SK-N-SH (cell line): ENCODE measurements at regions not wholly inside any gene's neighbourhood (a gene's known extent, or its start where the extent isn't known, plus 50 kb on each side); places are given as distances from the start of the nearest gene placed in this dataset.

ENCODE experiments used
- EZH2phosphoT487 ChIP-seq: fragments of 200-600 bp; sonication (generic); IDR thresholded peaks from 2 replicates; pipeline ENCODE4 v1.6.1; 2017; ENCODE audit warnings: low read depth, mixed run types, mild to moderate bottlenecking, antibody characterized with exemption, moderate library complexity, borderline replicate concordance
- NFIC ChIP-seq: IDR thresholded peaks from 2 replicates; pipeline ENCODE4 v1.4.0; 2012; ENCODE audit warnings: borderline replicate concordance
- RAD21 ChIP-seq: IDR thresholded peaks from 2 replicates; pipeline ENCODE4 v1.6.1; 2012; ENCODE audit warnings: mild to moderate bottlenecking, low read length
- SIN3A ChIP-seq: IDR thresholded peaks from 2 replicates; pipeline ENCODE4 v1.6.1; 2012; ENCODE audit warnings: low read depth, mild to moderate bottlenecking, low read length, moderate library complexity, borderline replicate concordance
- SMC3 ChIP-seq: IDR thresholded peaks from 2 replicates; pipeline ENCODE4 v1.6.1; 2012; ENCODE audit warnings: low read depth, low read length, improper control_type of control experiment
- YY1 ChIP-seq: IDR thresholded peaks from 2 replicates; pipeline ENCODE4 v1.4.0; 2012; ENCODE audit warnings: low read depth, mild to moderate bottlenecking
- TF ChIP-seq, protein P1 (sequence below): fragments of 200-600 bp; sonication (generic); IDR thresholded peaks from 2 replicates; pipeline ENCODE4 v1.6.1; 2017; ENCODE audit warnings: antibody characterized with exemption, mild to moderate bottlenecking, moderate library complexity
- TF ChIP-seq, protein P2 (sequence below): IDR thresholded peaks from 2 replicates; pipeline ENCODE4; 2012

DNA sequence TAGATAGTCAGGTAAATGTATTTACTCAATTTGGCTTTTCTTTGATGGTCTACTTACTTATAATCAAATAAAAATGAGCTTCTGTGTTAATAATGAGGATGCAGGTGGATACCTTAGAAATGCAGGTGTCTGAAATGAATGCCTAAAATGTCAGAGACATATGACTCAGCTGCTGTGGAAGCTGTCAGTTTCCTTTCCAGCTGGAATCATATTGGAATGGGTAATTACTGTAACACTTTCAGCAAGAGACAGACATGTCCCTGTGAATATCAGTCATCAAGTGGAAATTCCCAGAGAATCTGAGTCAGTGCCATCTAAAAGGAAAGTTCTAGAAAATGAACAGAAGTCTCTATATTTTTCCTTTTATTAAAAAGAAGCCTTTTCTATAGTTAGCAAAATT is 783.0 kb upstream of the AADAT start:
- TF ChIP-seq NFIC, result no peak
- no peak for TF ChIP-seq EZH2phosphoT487
- no peak for TF ChIP-seq SIN3A
- TF ChIP-seq, protein P1, sequence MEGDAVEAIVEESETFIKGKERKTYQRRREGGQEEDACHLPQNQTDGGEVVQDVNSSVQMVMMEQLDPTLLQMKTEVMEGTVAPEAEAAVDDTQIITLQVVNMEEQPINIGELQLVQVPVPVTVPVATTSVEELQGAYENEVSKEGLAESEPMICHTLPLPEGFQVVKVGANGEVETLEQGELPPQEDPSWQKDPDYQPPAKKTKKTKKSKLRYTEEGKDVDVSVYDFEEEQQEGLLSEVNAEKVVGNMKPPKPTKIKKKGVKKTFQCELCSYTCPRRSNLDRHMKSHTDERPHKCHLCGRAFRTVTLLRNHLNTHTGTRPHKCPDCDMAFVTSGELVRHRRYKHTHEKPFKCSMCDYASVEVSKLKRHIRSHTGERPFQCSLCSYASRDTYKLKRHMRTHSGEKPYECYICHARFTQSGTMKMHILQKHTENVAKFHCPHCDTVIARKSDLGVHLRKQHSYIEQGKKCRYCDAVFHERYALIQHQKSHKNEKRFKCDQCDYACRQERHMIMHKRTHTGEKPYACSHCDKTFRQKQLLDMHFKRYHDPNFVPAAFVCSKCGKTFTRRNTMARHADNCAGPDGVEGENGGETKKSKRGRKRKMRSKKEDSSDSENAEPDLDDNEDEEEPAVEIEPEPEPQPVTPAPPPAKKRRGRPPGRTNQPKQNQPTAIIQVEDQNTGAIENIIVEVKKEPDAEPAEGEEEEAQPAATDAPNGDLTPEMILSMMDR, result no peak
- no peak for TF ChIP-seq SMC3
- no peak for TF ChIP-seq YY1
- TF ChIP-seq RAD21, result no peak
- TF ChIP-seq, protein P2, sequence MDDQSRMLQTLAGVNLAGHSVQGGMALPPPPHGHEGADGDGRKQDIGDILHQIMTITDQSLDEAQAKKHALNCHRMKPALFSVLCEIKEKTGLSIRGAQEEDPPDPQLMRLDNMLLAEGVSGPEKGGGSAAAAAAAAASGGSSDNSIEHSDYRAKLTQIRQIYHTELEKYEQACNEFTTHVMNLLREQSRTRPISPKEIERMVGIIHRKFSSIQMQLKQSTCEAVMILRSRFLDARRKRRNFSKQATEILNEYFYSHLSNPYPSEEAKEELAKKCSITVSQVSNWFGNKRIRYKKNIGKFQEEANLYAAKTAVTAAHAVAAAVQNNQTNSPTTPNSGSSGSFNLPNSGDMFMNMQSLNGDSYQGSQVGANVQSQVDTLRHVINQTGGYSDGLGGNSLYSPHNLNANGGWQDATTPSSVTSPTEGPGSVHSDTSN, result no peak
